PC-9 (cell line): ENCODE measurements at regions not wholly inside any gene's neighbourhood (a gene's known extent, or its start where the extent isn't known, plus 50 kb on each side); places are given as distances from the start of the nearest gene placed in this dataset.
A peak's percentile ranks its signal among the peaks of the same experiment; 100 is the strongest.

Experiments used
- BruUV-seq: library from RNA; stranded (reverse); fragments of 400-500 nt; replicated peaks from 2 replicates; lab custom pipeline; 2021; lab: Mats Ljungman, UMichigan
- CTCF ChIA-PET: fragments of 300-600 bp; sonication (Branson Sonifier 250); formaldehyde crosslinking; loops from one replicate; lab custom pipeline; 2022; ENCODE audit warnings: antibody characterized with exemption; lab: Charles Lee
- POLR2A ChIA-PET: fragments of 300-600 bp; sonication (Branson Sonifier 250); formaldehyde crosslinking; loops from one replicate; lab custom pipeline; 2022; ENCODE audit warnings: antibody characterized with exemption; ENCODE audit not compliant: unreplicated experiment; lab: Charles Lee
- DNase-seq, 2 experiments: peaks; one replicate each; pipeline versions ENCODE4 v3.0.0 to v3.0.0-alpha.2; 2015 to 2022; ENCODE audit warnings: mixed read lengths in 1 of 2
- H2AFZ ChIP-seq: fragments of 200-600 bp; sonication (generic); 2 replicates; pipeline ENCODE4 v1.8.1; 2017; ENCODE audit warnings: antibody characterized with exemption
- H3F3A ChIP-seq: fragments of 200-600 bp; sonication (generic); 2 replicates; pipeline ENCODE4 v1.8.1; 2017; ENCODE audit warnings: antibody characterized with exemption, mild to moderate bottlenecking, low read depth; ENCODE audit not compliant: insufficient read depth
- H3K27ac ChIP-seq: fragments of 200-600 bp; sonication (generic); 2 replicates; pipeline ENCODE4 v1.6.1; 2016; ENCODE audit warnings: mixed run types
- H3K27me3 ChIP-seq: fragments of 200-600 bp; sonication (generic); 2 replicates; pipeline ENCODE4 v1.6.1; 2016; ENCODE audit warnings: low read depth, mixed run types; ENCODE audit not compliant: insufficient read depth
- H3K36me3 ChIP-seq: fragments of 200-600 bp; sonication (generic); 2 replicates; pipeline ENCODE4 v1.6.1; 2016; ENCODE audit warnings: low read depth, mixed run types
- H3K4me1 ChIP-seq: fragments of 200-600 bp; sonication (generic); replicated peaks from 2 replicates; pipeline ENCODE4 v1.6.1; 2016; ENCODE audit warnings: mixed run types; ENCODE audit not compliant: insufficient read depth
- H3K4me2 ChIP-seq: fragments of 200-600 bp; sonication (generic); 2 replicates; pipeline ENCODE4 v1.6.1; 2017; ENCODE audit warnings: mixed run types
- H3K4me3 ChIP-seq: fragments of 200-600 bp; sonication (generic); 2 replicates; pipeline ENCODE4 v1.6.1; 2016; ENCODE audit warnings: mixed run types
- H3K79me2 ChIP-seq: fragments of 200-600 bp; sonication (generic); 2 replicates; pipeline ENCODE4 v1.6.1; 2017; ENCODE audit warnings: low read depth, mixed run types
- H3K9me2 ChIP-seq: fragments of 200-600 bp; sonication (generic); 2 replicates; pipeline ENCODE4 v1.8.1; 2017; ENCODE audit warnings: mild to moderate bottlenecking; ENCODE audit not compliant: insufficient read depth
- H3K9me3 ChIP-seq: fragments of 200-600 bp; sonication (generic); 2 replicates; pipeline ENCODE4 v1.8.1; 2016; ENCODE audit warnings: low read depth; ENCODE audit not compliant: insufficient read depth
- H4K20me1 ChIP-seq: fragments of 200-600 bp; sonication (generic); 2 replicates; pipeline ENCODE4 v1.8.1; 2017; ENCODE audit not compliant: insufficient read depth
- EZH2 ChIP-seq: fragments of 200-600 bp; sonication (generic); IDR thresholded peaks from 2 replicates; pipeline ENCODE4 v1.8.0; 2017; ENCODE audit warnings: antibody characterized with exemption, low read depth
- intact Hi-C: fragments of 100-400 bp; cut with micrococcal nuclease; formaldehyde crosslinking; loops from one replicate; pipeline ENCODE4 v1.10.0; 2022; ENCODE audit not compliant: unreplicated experiment
- TF ChIP-seq, protein P1 (sequence below): fragments of 200-600 bp; sonication (generic); conservative IDR thresholded peaks from 2 replicates; pipeline ENCODE4 v1.6.1; 2017; ENCODE audit warnings: mixed run types, antibody characterized with exemption, mild to moderate bottlenecking, moderate library complexity

DNA sequence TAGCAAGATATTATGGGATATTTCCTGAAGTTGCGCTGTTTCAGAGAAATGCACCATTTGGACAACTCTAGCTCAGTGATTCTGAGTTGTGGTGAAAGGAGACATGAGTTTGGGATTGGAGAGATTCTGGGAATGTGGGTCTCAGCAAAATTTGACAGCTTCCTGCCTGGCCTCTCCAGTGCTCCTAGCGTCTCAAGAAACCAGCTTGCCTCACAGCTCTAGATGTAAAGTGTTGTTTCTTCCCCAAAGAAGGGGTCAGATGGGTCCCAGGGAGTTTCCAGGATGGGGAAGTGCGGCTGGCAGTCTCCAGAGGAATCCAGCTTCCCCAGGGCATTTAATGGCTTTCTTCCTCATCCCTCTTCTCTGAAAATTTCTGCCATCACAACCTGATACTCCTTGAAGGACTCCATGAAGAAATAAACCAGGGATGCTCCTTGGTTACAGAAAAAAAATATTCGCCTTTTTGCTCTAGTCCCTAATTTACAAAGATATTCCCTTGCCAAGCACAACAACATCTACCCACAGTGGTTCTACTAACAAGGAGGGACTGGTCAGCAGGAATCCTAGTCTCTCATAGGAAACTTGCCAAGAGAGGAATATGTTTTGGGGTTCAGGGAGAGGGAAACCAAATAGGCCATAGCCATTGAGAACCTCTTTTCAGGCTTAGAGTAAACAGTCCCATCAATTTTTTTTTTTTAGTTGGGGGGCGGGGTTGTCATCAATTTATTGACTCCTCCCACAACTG is 185.4 kb upstream of the E2F8 start:
- Histone ChIP-seq H3K9me3 (no peaks in the 10 kb centered on the region), H4K20me1 (no peaks in the 10 kb centered on the region), H3K27me3 (no peaks in the 10 kb centered on the region), H3K79me2 (no peaks in the 10 kb centered on the region), H3K4me1 (peaks cover 33% of the 10 kb centered on the region), H2AFZ (no peak overlapping the region), H3K36me3 (no peaks in the 10 kb centered on the region), H3K4me2 (no peak overlapping the region), H3K4me3 (no peak overlapping the region), H3K27ac (no peak overlapping the region), H3K9me2 (no peaks in the 10 kb centered on the region), H3F3A (peaks cover 17% of the 10 kb centered on the region)
- TF ChIP-seq, protein P1, sequence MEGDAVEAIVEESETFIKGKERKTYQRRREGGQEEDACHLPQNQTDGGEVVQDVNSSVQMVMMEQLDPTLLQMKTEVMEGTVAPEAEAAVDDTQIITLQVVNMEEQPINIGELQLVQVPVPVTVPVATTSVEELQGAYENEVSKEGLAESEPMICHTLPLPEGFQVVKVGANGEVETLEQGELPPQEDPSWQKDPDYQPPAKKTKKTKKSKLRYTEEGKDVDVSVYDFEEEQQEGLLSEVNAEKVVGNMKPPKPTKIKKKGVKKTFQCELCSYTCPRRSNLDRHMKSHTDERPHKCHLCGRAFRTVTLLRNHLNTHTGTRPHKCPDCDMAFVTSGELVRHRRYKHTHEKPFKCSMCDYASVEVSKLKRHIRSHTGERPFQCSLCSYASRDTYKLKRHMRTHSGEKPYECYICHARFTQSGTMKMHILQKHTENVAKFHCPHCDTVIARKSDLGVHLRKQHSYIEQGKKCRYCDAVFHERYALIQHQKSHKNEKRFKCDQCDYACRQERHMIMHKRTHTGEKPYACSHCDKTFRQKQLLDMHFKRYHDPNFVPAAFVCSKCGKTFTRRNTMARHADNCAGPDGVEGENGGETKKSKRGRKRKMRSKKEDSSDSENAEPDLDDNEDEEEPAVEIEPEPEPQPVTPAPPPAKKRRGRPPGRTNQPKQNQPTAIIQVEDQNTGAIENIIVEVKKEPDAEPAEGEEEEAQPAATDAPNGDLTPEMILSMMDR: no peak
- TF ChIP-seq EZH2: no peak
- DNase-seq: no peak
- ChIA-PET POLR2A (interaction anchor here (0.6 kb wide), 1 partner anchor 1042 kb away, joined by 3 read pairs; no protein-coding TSS in a partner anchor), CTCF (no interaction called here)
- intact Hi-C loops: no loop called here
- BruUV-seq: no TSS peak

DNA sequence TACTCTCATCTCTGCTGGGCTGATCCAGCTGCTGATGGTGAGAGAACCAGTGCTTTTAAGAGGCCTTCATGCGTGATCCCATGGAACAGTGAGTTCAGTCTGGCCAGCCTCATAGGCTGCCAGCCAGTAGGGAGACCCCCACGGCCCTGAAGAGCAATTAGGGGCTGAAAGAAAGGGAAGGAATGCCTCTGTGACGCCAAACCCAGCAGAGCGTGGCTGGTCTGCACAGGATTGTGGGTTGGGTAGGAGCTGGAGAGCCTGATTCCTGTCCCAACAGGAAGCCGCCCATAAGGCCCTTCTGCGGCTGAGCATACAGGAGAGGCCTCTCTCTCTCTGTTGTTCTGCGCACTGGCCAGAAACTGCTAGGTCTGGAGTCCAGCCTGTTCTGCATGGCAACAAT is 181.5 kb upstream of the E2F8 start:
- Histone ChIP-seq H3K9me2 (no peaks in the 10 kb centered on the region), H3K4me3 (no peak overlapping the region), H4K20me1 (no peaks in the 10 kb centered on the region), H3K27me3 (no peaks in the 10 kb centered on the region), H3K79me2 (no peaks in the 10 kb centered on the region), H3K9me3 (no peaks in the 10 kb centered on the region), H3F3A (peaks cover 39% of the 10 kb centered on the region), H3K4me1 (peaks cover 34% of the 10 kb centered on the region), H2AFZ (no peak overlapping the region), H3K4me2 (no peak overlapping the region), H3K27ac (no peak overlapping the region), H3K36me3 (no peaks in the 10 kb centered on the region)
- BruUV-seq: no TSS peak
- DNase-seq: no peak
- intact Hi-C loops: no loop called here
- TF ChIP-seq, protein P1: no peak
- TF ChIP-seq EZH2: no peak
- ChIA-PET POLR2A (interaction anchor here (0.6 kb wide), 1 partner anchor 41 kb away, joined by 3 read pairs; no protein-coding TSS in a partner anchor), CTCF (no interaction called here)

DNA sequence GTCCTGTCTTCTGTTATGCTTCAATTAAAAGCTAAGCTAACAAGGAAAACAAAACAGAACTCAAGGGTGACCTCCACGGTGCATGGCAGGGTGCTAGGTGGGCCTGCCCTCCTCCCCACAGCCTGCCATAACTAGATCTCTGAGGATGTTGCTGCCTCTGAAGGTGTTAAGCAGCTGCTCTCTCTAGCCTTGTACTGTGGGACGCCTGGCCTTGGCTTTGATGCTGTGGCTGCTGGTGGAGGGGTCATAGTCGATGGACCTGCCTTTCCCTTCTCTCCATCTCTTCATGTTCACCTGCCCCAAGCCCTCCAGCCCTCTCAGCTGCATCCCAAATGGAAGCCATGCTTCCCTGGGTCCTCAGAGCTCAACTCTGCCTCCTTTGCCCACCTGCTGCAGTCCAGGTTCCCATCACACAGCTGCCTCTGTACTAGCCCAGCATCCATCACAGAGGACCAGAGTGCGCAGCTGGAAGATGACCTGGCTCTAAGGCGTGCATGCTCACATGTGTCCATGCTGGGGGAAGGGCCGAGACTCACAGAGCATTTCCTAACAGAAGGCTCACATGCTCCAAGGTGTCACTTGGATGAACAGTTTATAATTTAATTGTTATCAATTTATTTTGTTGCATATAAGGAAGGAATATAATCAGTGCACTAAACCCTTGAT is 180.3 kb upstream of the E2F8 start:
- H3K9me2 ChIP-seq: no peaks in the 10 kb centered on the region
- peaks cover 39% of the 10 kb centered on the region for H3F3A ChIP-seq
- BruUV-seq: no TSS peak
- TF ChIP-seq, protein P1: no peak
- no peak for TF ChIP-seq EZH2
- H3K36me3 ChIP-seq: no peaks in the 10 kb centered on the region
- DNase-seq: peak in 1 of 2 experiments; percentile 32
- H3K9me3 ChIP-seq: no peaks in the 10 kb centered on the region
- no peaks in the 10 kb centered on the region for H3K79me2 ChIP-seq
- ChIA-PET CTCF (no interaction called here), POLR2A (no interaction called here)
- H4K20me1 ChIP-seq: no peaks in the 10 kb centered on the region
- peaks cover 33% of the 10 kb centered on the region for H3K4me1 ChIP-seq
- H2AFZ ChIP-seq: no peak overlapping the region
- no peaks in the 10 kb centered on the region for H3K27me3 ChIP-seq
- peak overlapping the region; percentile 97 for H3K27ac ChIP-seq
- intact Hi-C loops: no loop called here
- H3K4me2 ChIP-seq: peak overlapping the region; percentile 79
- H3K4me3 ChIP-seq: no peak overlapping the region
